HepG2 (cell line): ENCODE measurements at regions not wholly inside any gene's neighbourhood (a gene's known extent, or its start where the extent isn't known, plus 50 kb on each side); places are given as distances from the start of the nearest gene placed in this dataset.

Experiments used
- CEBPG ChIP-seq: IDR thresholded peaks from 2 replicates; pipeline ENCODE4 v1.6.1; 2016
- CHCHD3 ChIP-seq: sonication (generic); formaldehyde crosslinking; IDR thresholded peaks from 2 replicates; pipeline ENCODE4 v1.8.0; 2022; ENCODE audit warnings: mild to moderate bottlenecking, missing genetic modification reagents, moderate library complexity
- KDM6A ChIP-seq: IDR thresholded peaks from 2 replicates; pipeline ENCODE4 v1.6.1; 2016; ENCODE audit warnings: low read depth
- KLF16 ChIP-seq, 2 experiments: sonication (generic) in 1 of 2; formaldehyde crosslinking in 1 of 2; IDR thresholded peaks; 2 replicates each; pipeline versions ENCODE4 v1.6.1 to v1.8.0; 2016 to 2023; ENCODE audit warnings: missing genetic modification reagents in 2 of 2, missing compliant biosample characterization in 1 of 2
- MIER3 ChIP-seq: IDR thresholded peaks from 2 replicates; pipeline ENCODE4 v1.6.1; 2016; ENCODE audit warnings: missing compliant biosample characterization, borderline replicate concordance
- PHF21A ChIP-seq: sonication (generic); formaldehyde crosslinking; IDR thresholded peaks from 2 replicates; pipeline ENCODE4 v1.5.0; 2020; ENCODE audit warnings: mild to moderate bottlenecking, missing genetic modification reagents
- RAD21 ChIP-seq: fragments of 450-650 bp; formaldehyde crosslinking; IDR thresholded peaks from 2 replicates; pipeline ENCODE4 v1.5.0; 2020; ENCODE audit warnings: mild to moderate bottlenecking
- RBAK ChIP-seq: sonication (generic); formaldehyde crosslinking; IDR thresholded peaks from 2 replicates; pipeline ENCODE4 v1.5.1; 2020; ENCODE audit warnings: mild to moderate bottlenecking, missing genetic modification reagents
- REL ChIP-seq: sonication (generic); formaldehyde crosslinking; conservative IDR thresholded peaks from 2 replicates; pipeline ENCODE4 v1.8.0; 2022; ENCODE audit warnings: mild to moderate bottlenecking, missing genetic modification reagents, moderate library complexity
- REPIN1 ChIP-seq: sonication (generic); formaldehyde crosslinking; IDR thresholded peaks from 2 replicates; pipeline ENCODE4 v1.8.0; 2022; ENCODE audit warnings: missing genetic modification reagents, low read depth, mild to moderate bottlenecking, borderline replicate concordance
- RNF2 ChIP-seq: fragments of 450-650 bp; conservative IDR thresholded peaks from 2 replicates; pipeline ENCODE4 v1.6.1; 2016; ENCODE audit warnings: low read depth
- ZBTB20 ChIP-seq: sonication (generic); formaldehyde crosslinking; IDR thresholded peaks from 2 replicates; pipeline ENCODE4 v1.8.1; 2023; ENCODE audit warnings: missing genetic modification reagents, low read depth, mild to moderate bottlenecking, borderline replicate concordance
- ZC3H4 ChIP-seq: sonication (generic); formaldehyde crosslinking; IDR thresholded peaks from 2 replicates; pipeline ENCODE4 v1.4.0; 2020; ENCODE audit warnings: missing genetic modification reagents, borderline replicate concordance
- ZNF329 ChIP-seq: sonication (generic); formaldehyde crosslinking; IDR thresholded peaks from 2 replicates; pipeline ENCODE4 v1.9.0; 2021; ENCODE audit warnings: low read depth, mild to moderate bottlenecking, missing genetic modification reagents
- ZNF33A ChIP-seq: sonication (generic); formaldehyde crosslinking; IDR thresholded peaks from 2 replicates; pipeline ENCODE4 v1.5.1; 2020; ENCODE audit warnings: missing genetic modification reagents, mild to moderate bottlenecking, moderate library complexity, borderline replicate concordance
- ZNF343 ChIP-seq: sonication (generic); formaldehyde crosslinking; IDR thresholded peaks from 2 replicates; pipeline ENCODE4 v1.4.0; 2020; ENCODE audit warnings: mild to moderate bottlenecking, missing genetic modification reagents
- ZNF563 ChIP-seq: sonication (generic); formaldehyde crosslinking; IDR thresholded peaks from 2 replicates; pipeline ENCODE4 v1.8.0; 2022; ENCODE audit warnings: mild to moderate bottlenecking, moderate library complexity, missing genetic modification reagents
- ZNF660 ChIP-seq: sonication (generic); formaldehyde crosslinking; IDR thresholded peaks from 2 replicates; pipeline ENCODE4 v1.5.1; 2020; ENCODE audit warnings: mild to moderate bottlenecking, low read depth, missing genetic modification reagents, borderline replicate concordance
- ZNF879 ChIP-seq: sonication (generic); formaldehyde crosslinking; IDR thresholded peaks from 2 replicates; pipeline ENCODE4 v1.8.1; 2023; ENCODE audit warnings: missing genetic modification reagents
- TF ChIP-seq, protein P1 (sequence below): sonication (generic); formaldehyde crosslinking; IDR thresholded peaks from 2 replicates; pipeline ENCODE4 v1.5.0; 2020; ENCODE audit warnings: mild to moderate bottlenecking, missing genetic modification reagents
- TF ChIP-seq, protein P2 (sequence below): sonication (generic); formaldehyde crosslinking; IDR thresholded peaks from 2 replicates; pipeline ENCODE4 v1.4.0; 2020; ENCODE audit warnings: low read depth, mild to moderate bottlenecking, missing genetic modification reagents
- TF ChIP-seq, protein P3 (sequence below): sonication (generic); IDR thresholded peaks from 2 replicates; pipeline ENCODE4 v1.6.1; 2016; ENCODE audit warnings: low read depth, borderline replicate concordance

DNA sequence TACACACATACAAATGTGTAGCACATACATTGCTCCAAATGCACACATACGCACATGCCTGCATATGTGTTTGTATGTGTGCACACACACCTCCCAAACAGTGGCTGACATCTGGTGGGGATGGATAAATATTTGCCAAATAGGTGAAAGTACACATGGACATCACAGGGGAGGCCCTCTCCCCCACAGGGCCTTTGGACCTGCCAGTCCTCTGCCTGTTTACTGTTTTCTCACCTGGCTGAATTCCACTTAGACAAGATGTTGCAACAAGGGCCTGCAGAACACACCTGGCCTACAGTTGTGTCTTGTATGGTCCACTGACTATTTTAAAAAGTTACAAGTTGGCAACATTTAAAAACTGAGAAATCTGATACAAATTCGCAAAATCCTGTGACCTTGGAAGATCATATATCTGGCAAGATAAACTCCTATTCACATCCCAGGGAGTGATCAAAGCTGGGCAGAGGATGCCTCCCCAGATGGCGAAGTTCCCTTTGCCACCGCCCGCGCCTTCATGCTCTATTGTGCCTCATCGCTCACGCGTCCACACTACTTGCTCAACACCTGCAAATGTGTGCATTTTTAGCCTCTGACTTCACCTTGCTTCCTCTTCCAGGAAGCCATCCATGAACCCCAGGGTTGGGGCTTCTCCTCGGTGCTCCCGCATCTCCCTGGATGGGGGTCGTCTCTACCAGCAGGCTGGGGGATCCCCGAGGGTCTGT lies 118.4 kb upstream of the FZD10 start (continued):
- TF ChIP-seq CHCHD3 (CRISPR knock-in tag) (no peak), ZNF879 (CRISPR knock-in tag) (no peak), ZNF329 (CRISPR knock-in tag) (no peak), KLF16 (CRISPR knock-in tag; IDR thresholded peaks at IDR 0.05) (no peak), RAD21 (CRISPR knock-in tag) (no peak), RNF2 (no peak), ZNF343 (CRISPR knock-in tag) (no peak), ZNF563 (CRISPR knock-in tag) (no peak), PHF21A (CRISPR knock-in tag) (peak; percentile 48; the same call in 1 of the 2 replicates), ZC3H4 (CRISPR knock-in tag) (no peak), REL (CRISPR knock-in tag) (no peak), ZNF660 (CRISPR knock-in tag) (no peak), MIER3 (CRISPR knock-in tag) (no peak), ZNF33A (CRISPR knock-in tag) (no peak), REPIN1 (no peak), ZBTB20 (CRISPR knock-in tag) (peak; percentile 64; the same call in 1 of the 2 replicates), RBAK (CRISPR knock-in tag) (no peak), KDM6A (CRISPR knock-in tag) (0 out of 2 replicates have a peak, but pooled peaks have one; percentile 38), CEBPG (CRISPR knock-in tag) (peak; percentile 76)
- TF ChIP-seq, protein P1, sequence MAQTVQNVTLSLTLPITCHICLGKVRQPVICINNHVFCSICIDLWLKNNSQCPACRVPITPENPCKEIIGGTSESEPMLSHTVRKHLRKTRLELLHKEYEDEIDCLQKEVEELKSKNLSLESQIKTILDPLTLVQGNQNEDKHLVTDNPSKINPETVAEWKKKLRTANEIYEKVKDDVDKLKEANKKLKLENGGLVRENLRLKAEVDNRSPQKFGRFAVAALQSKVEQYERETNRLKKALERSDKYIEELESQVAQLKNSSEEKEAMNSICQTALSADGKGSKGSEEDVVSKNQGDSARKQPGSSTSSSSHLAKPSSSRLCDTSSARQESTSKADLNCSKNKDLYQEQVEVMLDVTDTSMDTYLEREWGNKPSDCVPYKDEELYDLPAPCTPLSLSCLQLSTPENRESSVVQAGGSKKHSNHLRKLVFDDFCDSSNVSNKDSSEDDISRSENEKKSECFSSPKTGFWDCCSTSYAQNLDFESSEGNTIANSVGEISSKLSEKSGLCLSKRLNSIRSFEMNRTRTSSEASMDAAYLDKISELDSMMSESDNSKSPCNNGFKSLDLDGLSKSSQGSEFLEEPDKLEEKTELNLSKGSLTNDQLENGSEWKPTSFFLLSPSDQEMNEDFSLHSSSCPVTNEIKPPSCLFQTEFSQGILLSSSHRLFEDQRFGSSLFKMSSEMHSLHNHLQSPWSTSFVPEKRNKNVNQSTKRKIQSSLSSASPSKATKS (CRISPR knock-in tag): no peak
- TF ChIP-seq, protein P2, sequence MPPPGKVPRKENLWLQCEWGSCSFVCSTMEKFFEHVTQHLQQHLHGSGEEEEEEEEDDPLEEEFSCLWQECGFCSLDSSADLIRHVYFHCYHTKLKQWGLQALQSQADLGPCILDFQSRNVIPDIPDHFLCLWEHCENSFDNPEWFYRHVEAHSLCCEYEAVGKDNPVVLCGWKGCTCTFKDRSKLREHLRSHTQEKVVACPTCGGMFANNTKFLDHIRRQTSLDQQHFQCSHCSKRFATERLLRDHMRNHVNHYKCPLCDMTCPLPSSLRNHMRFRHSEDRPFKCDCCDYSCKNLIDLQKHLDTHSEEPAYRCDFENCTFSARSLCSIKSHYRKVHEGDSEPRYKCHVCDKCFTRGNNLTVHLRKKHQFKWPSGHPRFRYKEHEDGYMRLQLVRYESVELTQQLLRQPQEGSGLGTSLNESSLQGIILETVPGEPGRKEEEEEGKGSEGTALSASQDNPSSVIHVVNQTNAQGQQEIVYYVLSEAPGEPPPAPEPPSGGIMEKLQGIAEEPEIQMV (CRISPR knock-in tag): no peak
- TF ChIP-seq, protein P3, sequence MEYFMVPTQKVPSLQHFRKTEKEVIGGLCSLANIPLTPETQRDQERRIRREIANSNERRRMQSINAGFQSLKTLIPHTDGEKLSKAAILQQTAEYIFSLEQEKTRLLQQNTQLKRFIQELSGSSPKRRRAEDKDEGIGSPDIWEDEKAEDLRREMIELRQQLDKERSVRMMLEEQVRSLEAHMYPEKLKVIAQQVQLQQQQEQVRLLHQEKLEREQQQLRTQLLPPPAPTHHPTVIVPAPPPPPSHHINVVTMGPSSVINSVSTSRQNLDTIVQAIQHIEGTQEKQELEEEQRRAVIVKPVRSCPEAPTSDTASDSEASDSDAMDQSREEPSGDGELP: peak; percentile 62; the same call in 1 of the 2 replicates
